ENCODE measurements at regions not wholly inside any gene's neighbourhood (a gene's known extent, or its start where the extent isn't known, plus 50 kb on each side); places are given as distances from the start of the nearest gene placed in this dataset.

GRCh38 chr20:40486297-40486696 is 202.7 kb downstream of the MAFB start:
- no peak for DNase-seq

GRCh38 chr20:40481743-40482458 is 207.1 kb downstream of the MAFB start:
- no peak for DNase-seq

- no peak for DNase-seq
Observed at GRCh38 chr20:40481337-40481736, 207.7 kb downstream of the MAFB start.

GRCh38 chr20:40477805-40478204 is 211.2 kb downstream of the MAFB start:
- DNase-seq: no peak

GRCh38 chr20:40476461-40476860 is 212.6 kb downstream of the MAFB start:
- no peak for DNase-seq

GRCh38 chr20:40472905-40473304 is 216.1 kb downstream of the MAFB start:
- DNase-seq: no peak

GRCh38 chr20:40471261-40471629 is 217.8 kb downstream of the MAFB start:
- no peak for DNase-seq

GRCh38 chr20:40470445-40471260 is 218.4 kb downstream of the MAFB start:
- DNase-seq: no peak

- DNase-seq: no peak
Observed at GRCh38 chr20:40468759-40469158, 220.3 kb downstream of the MAFB start.

GRCh38 chr20:40467703-40468411 is 221.2 kb downstream of the MAFB start:
- DNase-seq: no peak

- no peak for DNase-seq
Observed at GRCh38 chr20:40467067-40467466, 222.0 kb downstream of the MAFB start.

- no peak for DNase-seq
Observed at GRCh38 chr20:40464731-40465208, 224.3 kb downstream of the MAFB start.

GRCh38 chr20:40463171-40463570 is 225.9 kb downstream of the MAFB start:
- no peak for DNase-seq

- no peak for DNase-seq
Observed at GRCh38 chr20:40462566-40462965, 226.5 kb downstream of the MAFB start.

GRCh38 chr20:40459299-40459698 is 229.7 kb downstream of the MAFB start:
- DNase-seq: no peak

GRCh38 chr20:40457404-40457803 is 231.6 kb downstream of the MAFB start:
- no peak for DNase-seq

GRCh38 chr20:40452758-40453157 is 236.3 kb downstream of the MAFB start:
- DNase-seq: no peak

GRCh38 chr20:40451552-40451951 is 237.5 kb downstream of the MAFB start:
- DNase-seq: no peak

- no peak for DNase-seq
Observed at GRCh38 chr20:40449974-40450616, 238.9 kb downstream of the MAFB start.

- no peak for DNase-seq
Observed at GRCh38 chr20:40449144-40449690, 239.8 kb downstream of the MAFB start.

- DNase-seq: no peak
Observed at GRCh38 chr20:40446888-40447287, 242.1 kb downstream of the MAFB start.

GRCh38 chr20:40444516-40444915 is 244.5 kb downstream of the MAFB start:
- no peak for DNase-seq

GRCh38 chr20:40443753-40444152 is 245.3 kb downstream of the MAFB start:
- DNase-seq: no peak
